NT2/D1 (cell line): ENCODE measurements at regions not wholly inside any gene's neighbourhood (a gene's known extent, or its start where the extent isn't known, plus 50 kb on each side); places are given as distances from the start of the nearest gene placed in this dataset.

Experiments
- SUZ12 ChIP-seq: IDR thresholded peaks from 2 replicates; pipeline ENCODE4 v1.6.1; 2011; ENCODE audit not compliant: insufficient read length, insufficient read depth; ENCODE audit errors: extremely low read depth
- ZNF274 ChIP-seq: IDR thresholded peaks from 2 replicates; pipeline ENCODE4 v1.6.1; 2011; ENCODE audit warnings: mild to moderate bottlenecking, low read depth, low read length

GRCh38 chr12:127728285-127728684 lies 538.7 kb upstream of the TMEM132C start:
- TF ChIP-seq ZNF274, result no peak
- no peak for TF ChIP-seq SUZ12
